Endothelial cell of umbilical vein (primary cell): ENCODE measurements at regions not wholly inside any gene's neighbourhood (a gene's known extent, or its start where the extent isn't known, plus 50 kb on each side); places are given as distances from the start of the nearest gene placed in this dataset.

ENCODE experiments used
- BruUV-seq: library from RNA; stranded (reverse); fragments of 400-500 nt; replicated peaks from 2 replicates; lab custom pipeline; 2021; lab: Mats Ljungman, UMichigan
- CTCF ChIA-PET: fragments of 300-600, 350-600 bp; sonication (Branson Sonifier 250); formaldehyde crosslinking; loops from one replicate; lab custom pipeline; 2021; ENCODE audit warnings: antibody characterized with exemption, inconsistent platforms; lab: Charles Lee
- POLR2A ChIA-PET: fragments of 300-600, 350-600 bp; sonication (Branson Sonifier 250); formaldehyde crosslinking; loops from one replicate; lab custom pipeline; 2021; ENCODE audit warnings: antibody characterized with exemption, inconsistent platforms; lab: Charles Lee
- DNase-seq: peaks from one replicate; pipeline ENCODE4 v3.0.0-alpha.2; 2011; ENCODE audit warnings: low read depth, low spot score
- FAIRE-seq: peaks from 2 replicates; lab custom pipeline; 2011; peaks lifted over from hg19 to GRCh38; lab: Jason Lieb, UNC
- H2AFZ ChIP-seq: 2 replicates; pipeline ENCODE4 v1.6.0; 2012; ENCODE audit warnings: low read depth, low read length, control low read depth, inconsistent platforms
- H3K27ac ChIP-seq: 2 replicates; pipeline ENCODE4 v1.5.1; 2011; ENCODE audit warnings: low read depth, mild to moderate bottlenecking, control low read depth, low read length, moderate library complexity; ENCODE audit not compliant: insufficient read depth
- H3K27me3 ChIP-seq, 2 experiments: 2 replicates each; pipeline versions ENCODE4 v1.6.0 to v1.6.1; 2011; ENCODE audit warnings: low read length in 2 of 2, mixed read lengths in 1 of 2; ENCODE audit not compliant: control insufficient read depth in 2 of 2, insufficient read depth in 2 of 2
- H3K36me3 ChIP-seq, 2 experiments: 2 replicates in 1 of 2; 3 replicates in 1 of 2; pipeline ENCODE4 v1.5.1; 2011; ENCODE audit warnings: low read length in 2 of 2, mild to moderate bottlenecking in 1 of 2, moderate library complexity in 1 of 2; ENCODE audit not compliant: control insufficient read depth in 2 of 2, insufficient read depth in 2 of 2; ENCODE audit errors: extremely low read depth in 1 of 2
- H3K4me1 ChIP-seq: 3 replicates; pipeline ENCODE4 v1.5.1; 2011; ENCODE audit warnings: mild to moderate bottlenecking, low read length; ENCODE audit not compliant: control insufficient read depth, insufficient read depth; ENCODE audit errors: extremely low read depth
- H3K4me2 ChIP-seq: 2 replicates; pipeline ENCODE4 v1.6.1; 2011; ENCODE audit warnings: low read length, control low read depth, mixed read lengths; ENCODE audit not compliant: insufficient read depth
- H3K4me3 ChIP-seq, 3 experiments: fragments of 200-600 bp in 1 of 3; sonication (generic), shearing (Covaris generic) in 1 of 3; replicated peaks in 1 of 3; 2 replicates each; pipeline ENCODE4 v1.5.1; 2011 to 2016; ENCODE audit warnings: control low read depth in 3 of 3, low read length in 3 of 3, mild to moderate bottlenecking in 2 of 3, inconsistent platforms in 1 of 3, low read depth in 1 of 3, moderate library complexity in 1 of 3; ENCODE audit not compliant: insufficient read depth in 1 of 3
- H3K79me2 ChIP-seq: 2 replicates; pipeline ENCODE4 v1.6.0; 2012; ENCODE audit warnings: low read length, inconsistent platforms; ENCODE audit not compliant: control insufficient read depth, insufficient read depth
- H3K9ac ChIP-seq: replicated peaks from 2 replicates; pipeline ENCODE3; 2011; ENCODE audit warnings: low read length, control low read depth; ENCODE audit not compliant: insufficient read depth; ENCODE audit errors: extremely low read depth
- H3K9me1 ChIP-seq: replicated peaks from 3 replicates; pipeline ENCODE4 v1.6.0; 2011; ENCODE audit warnings: mild to moderate bottlenecking, low read length; ENCODE audit not compliant: control insufficient read depth, insufficient read depth; ENCODE audit errors: extremely low read depth
- H3K9me3 ChIP-seq: replicated peaks from 2 replicates; pipeline ENCODE4 v1.5.1; 2012; ENCODE audit warnings: low read length, inconsistent platforms; ENCODE audit not compliant: control insufficient read depth, insufficient read depth
- H4K20me1 ChIP-seq: replicated peaks from 2 replicates; pipeline ENCODE3; 2011; ENCODE audit warnings: mild to moderate bottlenecking, low read length; ENCODE audit not compliant: control insufficient read depth, insufficient read depth; ENCODE audit errors: extremely low read depth
- CTCF ChIP-seq, 2 donors: IDR thresholded peaks; 1 replicate in 1 of 2; 2 replicates in 1 of 2; pipeline ENCODE4 v1.5.1; 2011; ENCODE audit warnings: low read length in 2 of 2, mild to moderate bottlenecking in 2 of 2, moderate library complexity in 2 of 2, control low read depth in 1 of 2, inconsistent platforms in 1 of 2, low read depth in 1 of 2; ENCODE audit not compliant: insufficient read depth in 1 of 2; ENCODE audit errors: extremely low read depth in 1 of 2
- EZH2 ChIP-seq: IDR thresholded peaks from 2 replicates; pipeline ENCODE4 v1.6.1; 2012; ENCODE audit warnings: borderline replicate concordance, low read depth, mild to moderate bottlenecking, moderate library complexity, low read length, inconsistent platforms; ENCODE audit not compliant: severe bottlenecking
- FOS ChIP-seq: IDR thresholded peaks from 2 replicates; pipeline ENCODE4 v1.6.1; 2011; ENCODE audit warnings: mild to moderate bottlenecking, low read length, moderate library complexity, borderline replicate concordance; ENCODE audit not compliant: insufficient read depth
- GATA2 ChIP-seq: IDR thresholded peaks from 2 replicates; pipeline ENCODE4 v1.7.0; 2011; ENCODE audit warnings: low read depth, mild to moderate bottlenecking, moderate library complexity, mixed read lengths, low read length; ENCODE audit not compliant: insufficient read length, insufficient read depth
- JUN ChIP-seq: IDR thresholded peaks from 2 replicates; pipeline ENCODE4 v1.6.1; 2011; ENCODE audit warnings: borderline replicate concordance, low read depth; ENCODE audit not compliant: insufficient read length, insufficient read depth
- MAX ChIP-seq: IDR thresholded peaks from 2 replicates; pipeline ENCODE4 v1.6.1; 2011; ENCODE audit not compliant: insufficient read depth, insufficient read length
- MYC ChIP-seq: IDR thresholded peaks from one replicate; pipeline ENCODE4 v1.6.1; 2011; ENCODE audit warnings: mild to moderate bottlenecking, low read depth, low read length
- POLR2A ChIP-seq: IDR thresholded peaks from 2 replicates; pipeline ENCODE4 v1.6.1; 2012; ENCODE audit warnings: low read depth, mild to moderate bottlenecking, control low read depth, low read length
- POLR2AphosphoS5 ChIP-seq: IDR thresholded peaks from 2 replicates; pipeline ENCODE4 v1.6.1; 2012; ENCODE audit warnings: low read depth, mild to moderate bottlenecking, control low read depth, low read length, moderate library complexity; ENCODE audit not compliant: insufficient read depth
- dilution Hi-C: fragments of 300-500 bp; cut with MboI; formaldehyde crosslinking; loops from one replicate; pipeline ENCODE4 v1.15.0; 2019; ENCODE audit warnings: low sequenced_read_pairs; ENCODE audit not compliant: extremely low pct_ligation_motif_present
- intact Hi-C: fragments of 100-400 bp; cut with micrococcal nuclease; formaldehyde crosslinking; loops from one replicate; pipeline ENCODE4 v1.10.0; 2022

GRCh38 chr11:111026241-111026640 is 219.3 kb upstream of the POU2AF2 start:
- TF ChIP-seq EZH2 (no peak), JUN (no peak), GATA2 (no peak), POLR2A (no peak), FOS (no peak), CTCF (IDR thresholded peaks at IDR 0.05; ENCODE audit: extremely low read depth in 1 of 2, insufficient read depth in 1 of 2, low read depth in 1 of 2, low read length in 2 of 2) (no peak), MYC (no peak), MAX (no peak), POLR2AphosphoS5 (no peak)
- Histone ChIP-seq H3K4me1 (no peaks in the 10 kb centered on the region), H3K36me3 (no peaks in the 10 kb centered on the region), H4K20me1 (no peaks in the 10 kb centered on the region), H2AFZ (no peak overlapping the region), H3K27me3 (no peaks in the 10 kb centered on the region), H3K9me3 (no peaks in the 10 kb centered on the region), H3K4me2 (no peak overlapping the region), H3K27ac (no peak overlapping the region), H3K9ac (no peak overlapping the region), H3K79me2 (no peaks in the 10 kb centered on the region), H3K9me1 (no peaks in the 10 kb centered on the region), H3K4me3 (no peak overlapping the region)
- no peak for DNase-seq
- no TSS peak for BruUV-seq
- POLR2A ChIA-PET = no interaction called here
- intact Hi-C loops = no loop called here
- CTCF ChIA-PET = no interaction called here
- dilution Hi-C loops = no loop called here
- FAIRE-seq = no peak
